K562 (cell line): ENCODE measurements at regions not wholly inside any gene's neighbourhood (a gene's known extent, or its start where the extent isn't known, plus 50 kb on each side); places are given as distances from the start of the nearest gene placed in this dataset.

Experiments
- ATAC-seq: fragments of 200-7000 bp; cut with Tn5 transposase; 3 replicates; pipeline ENCODE4 v1.9.1; 2020; ENCODE audit warnings: moderate library complexity
- BruUV-seq: library from RNA; stranded (reverse); fragments of 400-500 nt; replicated peaks from 2 replicates; lab custom pipeline; 2021; lab: Mats Ljungman, UMichigan
- CTCF ChIA-PET: fragments of 300-600 bp; formaldehyde crosslinking; extraction: SDS; loops from one replicate; lab custom pipeline; 2021; ENCODE audit warnings: low intra/inter-chr PET ratio; lab: Yijun Ruan, JAX
- POLR2A ChIA-PET: fragments of 300-600, 350-650 bp; sonication (Branson Sonifier 250); formaldehyde crosslinking; extraction: SDS; loops from one replicate; lab custom pipeline; 2021; ENCODE audit warnings: antibody characterized with exemption, inconsistent platforms; lab: Yijun Ruan, JAX
- DNase-seq, 4 experiments: peaks; one replicate each; pipeline versions ENCODE4 v3.0.0 to v3.0.0-alpha.2; 2011 to 2018; ENCODE audit warnings: low spot score in 3 of 4, mixed read lengths in 3 of 4; ENCODE audit errors: extremely low read depth in 1 of 4
- FAIRE-seq: peaks from 2 replicates; lab custom pipeline; 2011; peaks lifted over from hg19 to GRCh38; lab: Jason Lieb, UNC
- H2AFZ ChIP-seq: 2 replicates; pipeline ENCODE4 v1.6.0; 2011; ENCODE audit warnings: low read depth, low read length, control low read depth, inconsistent platforms
- H3K27ac ChIP-seq: fragments of 200-600 bp; 3 replicates; pipeline ENCODE4 v1.8.0; 2011; ENCODE audit warnings: low read depth, mild to moderate bottlenecking, control low read depth, inconsistent platforms, low read length, moderate library complexity, mixed read lengths; ENCODE audit errors: extremely low read depth
- H3K27me3 ChIP-seq, 2 experiments: fragments of 300-600 bp in 1 of 2; 2 replicates in 1 of 2; 3 replicates in 1 of 2; pipeline versions ENCODE4 v1.6.0 to v1.8.0; 2011; ENCODE audit warnings: inconsistent platforms in 2 of 2, low read length in 2 of 2, mild to moderate bottlenecking in 1 of 2, mixed read lengths in 1 of 2, moderate library complexity in 1 of 2; ENCODE audit not compliant: control insufficient read depth in 2 of 2, insufficient read depth in 2 of 2
- H3K36me3 ChIP-seq: fragments of 300-600 bp; 3 replicates; pipeline ENCODE4 v1.8.0; 2011; ENCODE audit warnings: mild to moderate bottlenecking, low read length, inconsistent platforms; ENCODE audit not compliant: control insufficient read depth, insufficient read depth
- H3K4me1 ChIP-seq, 2 experiments: fragments of 200-600 bp in 1 of 2; replicated peaks in 1 of 2; 2 replicates in 1 of 2; 3 replicates in 1 of 2; pipeline versions ENCODE4 v1.5.1 to v1.8.0; 2011; ENCODE audit warnings: inconsistent platforms in 2 of 2, low read length in 2 of 2, mild to moderate bottlenecking in 1 of 2, mixed read lengths in 1 of 2, moderate library complexity in 1 of 2; ENCODE audit not compliant: control insufficient read depth in 2 of 2, insufficient read depth in 2 of 2
- H3K4me2 ChIP-seq: 2 replicates; pipeline ENCODE4 v1.6.1; 2011; ENCODE audit warnings: low read length, control low read depth, inconsistent platforms, mixed read lengths; ENCODE audit not compliant: insufficient read depth
- H3K4me3 ChIP-seq: fragments of 200-600 bp; sonication (generic), shearing (Covaris generic); 2 replicates; pipeline ENCODE4 v1.5.1; 2016; ENCODE audit warnings: control low read depth, inconsistent platforms
- H3K79me2 ChIP-seq: fragments of 200-600 bp; 3 replicates; pipeline ENCODE4 v1.8.0; 2011; ENCODE audit warnings: low read length, inconsistent platforms; ENCODE audit not compliant: control insufficient read depth, insufficient read depth
- H3K9ac ChIP-seq, 2 experiments: 2 replicates each; pipeline versions ENCODE4 v1.6.0 to v1.6.1; 2011; ENCODE audit warnings: low read depth in 2 of 2, low read length in 2 of 2, control low read depth in 1 of 2, inconsistent platforms in 1 of 2, mild to moderate bottlenecking in 1 of 2, mixed read lengths in 1 of 2; ENCODE audit not compliant: insufficient read depth in 1 of 2
- H3K9me1 ChIP-seq: one replicate; pipeline ENCODE4 v1.6.0; 2011; ENCODE audit warnings: inconsistent platforms, mild to moderate bottlenecking, low read length, moderate library complexity; ENCODE audit not compliant: control insufficient read depth, insufficient read depth
- H3K9me3 ChIP-seq: replicated peaks from 2 replicates; pipeline ENCODE4 v1.5.1; 2011; ENCODE audit warnings: low read depth, low read length, inconsistent platforms; ENCODE audit not compliant: control insufficient read depth, insufficient read depth
- H4K20me1 ChIP-seq: replicated peaks from 2 replicates; pipeline ENCODE4 v1.6.1; 2011; ENCODE audit warnings: low read length, inconsistent platforms, mixed read lengths; ENCODE audit not compliant: control insufficient read depth, insufficient read depth
- ARID2 ChIP-seq: fragments of 450-650 bp; IDR thresholded peaks from 2 replicates; pipeline ENCODE4 v1.6.1; 2017; ENCODE audit warnings: antibody characterized with exemption, mild to moderate bottlenecking
- CCAR2 ChIP-seq: fragments of 200-400 bp; formaldehyde crosslinking; IDR thresholded peaks from 2 replicates; pipeline ENCODE4 v1.6.1; 2017; ENCODE audit warnings: mild to moderate bottlenecking, low read depth, low read length
- KLF1 ChIP-seq: fragments of 450-650 bp; IDR thresholded peaks from 2 replicates; pipeline ENCODE4 v1.6.1; 2016; ENCODE audit warnings: missing genetic modification characterization, missing compliant biosample characterization
- MTF1 ChIP-seq: fragments of 250-450 bp; sonication (Bioruptor Pico); IDR thresholded peaks from 2 replicates; pipeline ENCODE4 v1.9.0; 2021; ENCODE audit warnings: moderate library complexity, mild to moderate bottlenecking, inconsistent platforms, borderline replicate concordance
- RBBP5 ChIP-seq: fragments of 200-600 bp; sonication (generic); IDR thresholded peaks from 2 replicates; pipeline ENCODE4 v1.6.1; 2012; ENCODE audit warnings: borderline replicate concordance, mild to moderate bottlenecking, low read length, control low read depth, inconsistent platforms; ENCODE audit not compliant: insufficient read depth, poor library complexity, severe bottlenecking
- RBM25 ChIP-seq: fragments of 200-400 bp; formaldehyde crosslinking; IDR thresholded peaks from 2 replicates; pipeline ENCODE4 v1.6.1; 2018; ENCODE audit warnings: low read length, low read depth, moderate library complexity; ENCODE audit not compliant: severe bottlenecking
- SMARCA5 ChIP-seq: fragments of 450-650 bp; IDR thresholded peaks from 2 replicates; pipeline ENCODE4 v1.6.1; 2016
- SMARCB1 ChIP-seq: IDR thresholded peaks from 2 replicates; pipeline ENCODE4 v1.6.1; 2011; ENCODE audit warnings: improper control_type of control experiment, low read depth; ENCODE audit not compliant: insufficient read length
- THRAP3 ChIP-seq: fragments of 450-650 bp; IDR thresholded peaks from 2 replicates; pipeline ENCODE4 v1.6.1; 2016; ENCODE audit warnings: mild to moderate bottlenecking, inconsistent platforms, borderline replicate concordance
- ZNF551 ChIP-seq: fragments of 250-450 bp; sonication (Bioruptor Pico); IDR thresholded peaks from 2 replicates; pipeline ENCODE4 v1.5.0; 2021; ENCODE audit warnings: mild to moderate bottlenecking, moderate library complexity
- WGBS: fragments of 100-300 bp; shearing (Covaris generic); methylation state at CpG from one replicate; pipeline ENCODE4 v1.1.6; 2016; ENCODE audit warnings: low coverage, mixed read lengths; ENCODE audit not compliant: insufficient coverage; ENCODE audit errors: missing lambda C conversion rate; 5-methylcytosine and 5-hydroxymethylcytosine counted together
- in situ Hi-C: fragments of 300-500 bp; cut with MboI; formaldehyde crosslinking; loops from 4 replicates; pipeline ENCODE4 v1.15.0; 2018; ENCODE audit warnings: inconsistent platforms, mixed read lengths
- intact Hi-C: fragments of 100-400 bp; cut with micrococcal nuclease; formaldehyde crosslinking; loops from 2 replicates; pipeline ENCODE4 v1.14.2; 2022
- TF ChIP-seq, protein P1 (sequence below): sonication (generic); formaldehyde crosslinking; IDR thresholded peaks from 2 replicates; pipeline ENCODE4 v1.4.0; 2020; ENCODE audit warnings: mild to moderate bottlenecking, missing genetic modification reagents

DNA sequence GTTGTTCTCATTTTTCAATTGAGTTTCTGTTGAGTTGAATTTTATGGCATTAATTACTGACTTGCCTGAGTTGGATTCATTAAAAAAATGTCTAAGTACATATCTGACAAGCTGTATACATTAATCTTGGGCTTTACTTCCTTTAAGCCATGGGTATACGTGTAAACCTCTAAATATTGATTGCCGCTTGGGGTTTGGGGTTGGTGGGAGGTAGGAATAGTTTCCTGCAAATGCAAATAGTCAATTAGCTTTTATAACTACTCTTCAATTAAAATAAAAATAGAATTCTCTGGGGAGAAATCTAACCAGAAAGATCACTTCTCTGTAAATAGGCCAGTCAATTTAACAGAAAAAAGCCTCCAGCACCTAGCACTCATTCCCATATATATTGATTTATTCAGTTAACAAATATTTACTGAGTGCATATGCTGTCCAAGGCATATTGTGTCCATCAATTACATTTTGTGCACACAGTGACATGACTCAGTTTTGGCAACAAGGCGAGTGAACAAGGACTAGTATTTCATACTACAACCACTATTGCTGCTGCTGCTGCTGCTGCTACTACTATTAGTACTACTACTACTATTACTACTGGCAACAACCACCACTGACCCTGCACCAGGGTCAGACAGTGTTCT lies 306.8 kb downstream of the RFC3 start:
- FAIRE-seq: no peak
- Histone ChIP-seq H3K9ac (no peak overlapping the region), H3K4me2 (no peak overlapping the region)
- TF ChIP-seq RBM25: no peak
- no peak for TF ChIP-seq KLF1 (tag)
- no peak for TF ChIP-seq SMARCB1
- no peak for TF ChIP-seq CCAR2
- TF ChIP-seq RBBP5: no peak
- no peak for TF ChIP-seq ARID2
- TF ChIP-seq SMARCA5: no peak
- TF ChIP-seq ZNF551: no peak
- TF ChIP-seq MTF1 (CRISPR knock-in tag): no peak
- TF ChIP-seq THRAP3: no peak
- TF ChIP-seq, protein P1, sequence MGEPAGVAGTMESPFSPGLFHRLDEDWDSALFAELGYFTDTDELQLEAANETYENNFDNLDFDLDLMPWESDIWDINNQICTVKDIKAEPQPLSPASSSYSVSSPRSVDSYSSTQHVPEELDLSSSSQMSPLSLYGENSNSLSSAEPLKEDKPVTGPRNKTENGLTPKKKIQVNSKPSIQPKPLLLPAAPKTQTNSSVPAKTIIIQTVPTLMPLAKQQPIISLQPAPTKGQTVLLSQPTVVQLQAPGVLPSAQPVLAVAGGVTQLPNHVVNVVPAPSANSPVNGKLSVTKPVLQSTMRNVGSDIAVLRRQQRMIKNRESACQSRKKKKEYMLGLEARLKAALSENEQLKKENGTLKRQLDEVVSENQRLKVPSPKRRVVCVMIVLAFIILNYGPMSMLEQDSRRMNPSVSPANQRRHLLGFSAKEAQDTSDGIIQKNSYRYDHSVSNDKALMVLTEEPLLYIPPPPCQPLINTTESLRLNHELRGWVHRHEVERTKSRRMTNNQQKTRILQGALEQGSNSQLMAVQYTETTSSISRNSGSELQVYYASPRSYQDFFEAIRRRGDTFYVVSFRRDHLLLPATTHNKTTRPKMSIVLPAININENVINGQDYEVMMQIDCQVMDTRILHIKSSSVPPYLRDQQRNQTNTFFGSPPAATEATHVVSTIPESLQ (CRISPR knock-in tag): no peak
- TF ChIP-seq, all 486 proteins: peak for 0
- no peak overlapping the region for H3K27ac ChIP-seq
- no peak overlapping the region for H3K4me3 ChIP-seq
- 10% methylated on average over 3 of the region's 3 CpGs for WGBS
- ChIA-PET CTCF (no interaction called here), POLR2A (no interaction called here)
- H3K9me3 ChIP-seq: no peaks in the 10 kb centered on the region
- H3K27me3 ChIP-seq: no peaks in the 10 kb centered on the region
- no peaks in the 10 kb centered on the region for H4K20me1 ChIP-seq
- intact Hi-C loops: no loop called here
- BruUV-seq: no TSS peak
- in situ Hi-C loops: no loop called here
- no peak overlapping the region for H2AFZ ChIP-seq
- DNase-seq (no peak), ATAC-seq (no peak)
- H3K4me1 ChIP-seq: no peaks in the 10 kb centered on the region
- H3K79me2 ChIP-seq: no peaks in the 10 kb centered on the region
- no peaks in the 10 kb centered on the region for H3K36me3 ChIP-seq
- no peaks in the 10 kb centered on the region for H3K9me1 ChIP-seq
